GM21360 (cell line): ENCODE measurements at regions not wholly inside any gene's neighbourhood (a gene's known extent, or its start where the extent isn't known, plus 50 kb on each side); places are given as distances from the start of the nearest gene placed in this dataset.

Experiments used
- ATAC-seq: cut with Tn5 transposase; IDR thresholded peaks from one replicate; pipeline ENCODE4 v1.9.1; 2021; ENCODE audit warnings: mild to moderate bottlenecking, moderate library complexity; ENCODE audit not compliant: unreplicated experiment

- no peak for ATAC-seq
Observed at GRCh38 chr15:85889956-85890619, 95.4 kb upstream of the KLHL25 start.

GRCh38 chr15:85890620-85890980 lies 95.9 kb upstream of the KLHL25 start:
- no peak for ATAC-seq

GRCh38 chr15:85891470-85891869 lies 96.7 kb upstream of the KLHL25 start:
- ATAC-seq, result no peak

- no peak for ATAC-seq
Observed at GRCh38 chr15:85892232-85892631, 97.5 kb upstream of the KLHL25 start.

- no peak for ATAC-seq
Observed at GRCh38 chr15:85897207-85897894, 102.6 kb upstream of the KLHL25 start.

- no peak for ATAC-seq
Observed at GRCh38 chr15:85897895-85898717, 103.4 kb upstream of the KLHL25 start.

GRCh38 chr15:85899927-85900326 lies 105.2 kb upstream of the KLHL25 start:
- no peak for ATAC-seq

- ATAC-seq, result no peak
Observed at GRCh38 chr15:85905751-85906450, 111.2 kb upstream of the KLHL25 start.

- ATAC-seq, result no peak
Observed at GRCh38 chr15:85906640-85907039, 111.9 kb upstream of the KLHL25 start.

- no peak for ATAC-seq
Observed at GRCh38 chr15:85910834-85911233, 116.1 kb upstream of the KLHL25 start.

- no peak for ATAC-seq
Observed at GRCh38 chr15:85913461-85913860, 118.7 kb upstream of the KLHL25 start.

- no peak for ATAC-seq
Observed at GRCh38 chr15:85920956-85921355, 126.2 kb upstream of the KLHL25 start.

- ATAC-seq, result no peak
Observed at GRCh38 chr15:85924088-85924487, 129.4 kb upstream of the KLHL25 start.

- no peak for ATAC-seq
Observed at GRCh38 chr15:85925649-85926237, 131.0 kb upstream of the KLHL25 start.

- no peak for ATAC-seq
Observed at GRCh38 chr15:85926834-85927233, 132.1 kb upstream of the KLHL25 start.

- no peak for ATAC-seq
Observed at GRCh38 chr15:85927931-85928537, 133.3 kb upstream of the KLHL25 start.

- ATAC-seq, result no peak
Observed at GRCh38 chr15:85929786-85930185, 135.1 kb upstream of the KLHL25 start.

GRCh38 chr15:85932391-85932790 lies 137.7 kb upstream of the KLHL25 start:
- no peak for ATAC-seq

GRCh38 chr15:85934691-85935090 lies 140.0 kb upstream of the KLHL25 start:
- no peak for ATAC-seq

GRCh38 chr15:85935182-85935581 lies 140.5 kb upstream of the KLHL25 start:
- no peak for ATAC-seq
